HG02642 (cell line): ENCODE measurements at regions not wholly inside any gene's neighbourhood (a gene's known extent, or its start where the extent isn't known, plus 50 kb on each side); places are given as distances from the start of the nearest gene placed in this dataset.

Experiments used
- ATAC-seq: cut with Tn5 transposase; IDR thresholded peaks from one replicate; pipeline ENCODE4 v1.9.1; 2021; ENCODE audit warnings: mild to moderate bottlenecking; ENCODE audit not compliant: unreplicated experiment, poor library complexity

GRCh38 chr1:244106837-244107493, 55.9 kb downstream of the ZBTB18 start:
- ATAC-seq: no peak

- ATAC-seq: no peak
Observed at GRCh38 chr1:244111027-244111426, 59.9 kb downstream of the ZBTB18 start.

DNA sequence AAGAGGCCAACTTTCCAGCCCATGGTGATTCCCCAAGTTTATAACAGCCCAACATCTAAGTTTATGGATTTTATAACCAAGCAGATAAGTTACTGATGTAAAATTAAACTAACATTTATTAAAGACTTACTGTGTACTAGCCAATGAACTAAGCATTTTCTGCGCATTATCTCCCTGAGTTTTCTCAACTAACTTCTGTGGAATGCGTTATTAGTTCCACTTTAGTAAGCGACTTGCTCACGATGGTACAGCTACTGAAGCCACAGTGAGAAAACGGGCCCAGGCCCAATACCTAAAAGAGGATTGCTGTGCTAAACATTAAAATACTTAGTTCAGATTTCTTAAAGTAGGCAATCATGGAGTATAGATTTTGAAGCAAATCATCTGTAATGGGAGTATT, 61.0 kb downstream of the ZBTB18 start:
- no peak for ATAC-seq

DNA sequence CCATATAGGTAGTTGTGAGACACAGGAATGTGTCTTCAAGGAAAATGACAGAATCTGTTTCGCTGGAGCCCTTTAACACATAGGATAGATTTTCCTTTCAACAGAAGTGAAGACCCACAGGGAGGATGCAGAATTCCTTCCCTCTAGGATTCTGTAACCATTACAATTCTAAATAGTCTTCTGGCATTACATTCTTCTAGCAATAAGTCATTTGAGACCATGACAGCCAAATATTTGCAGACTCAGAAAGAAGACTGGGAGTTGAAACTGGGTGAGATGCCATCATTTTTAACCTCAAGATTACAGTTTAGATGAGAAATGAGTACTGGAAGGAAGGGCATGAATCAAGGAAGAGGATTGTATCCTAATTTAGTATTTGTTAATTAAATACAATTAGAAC, 61.6 kb downstream of the ZBTB18 start:
- no peak for ATAC-seq

DNA sequence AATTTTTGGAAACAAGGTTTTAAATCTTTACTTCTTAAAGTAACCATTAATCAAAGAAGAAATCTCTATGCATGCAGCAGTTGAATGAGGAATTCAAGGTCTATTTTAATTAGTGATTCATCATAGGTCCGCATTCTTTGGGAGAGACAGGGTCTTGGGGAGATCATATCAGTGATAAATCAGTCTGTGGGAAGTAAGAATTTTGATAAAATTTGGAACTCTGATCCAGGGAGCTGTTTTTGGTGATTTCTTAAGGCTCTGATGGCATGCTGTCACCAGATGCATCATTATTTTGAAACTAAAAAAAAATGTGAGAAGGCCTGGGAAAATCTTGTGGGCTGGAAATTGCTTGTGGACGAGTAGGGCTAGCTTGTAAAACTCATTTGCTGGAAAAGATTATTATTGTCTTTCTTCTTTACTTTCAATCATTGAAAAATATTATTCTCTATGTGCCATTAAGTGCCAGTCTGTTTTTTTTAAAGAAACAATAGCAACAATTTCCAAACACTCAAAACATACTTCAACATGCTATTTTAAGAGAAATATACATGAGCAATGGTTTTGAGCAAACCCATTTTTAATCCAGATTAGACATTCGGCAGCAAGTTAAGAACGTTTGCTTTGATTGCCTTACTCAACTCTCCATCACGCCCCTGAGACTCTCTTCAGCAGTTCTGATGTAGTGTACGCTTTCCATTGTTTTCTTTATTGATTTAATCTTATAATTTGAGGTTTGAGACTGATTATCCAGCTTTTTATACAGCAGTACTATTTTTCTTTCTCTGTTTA, 62.6 kb downstream of the ZBTB18 start:
- ATAC-seq: no peak

DNA sequence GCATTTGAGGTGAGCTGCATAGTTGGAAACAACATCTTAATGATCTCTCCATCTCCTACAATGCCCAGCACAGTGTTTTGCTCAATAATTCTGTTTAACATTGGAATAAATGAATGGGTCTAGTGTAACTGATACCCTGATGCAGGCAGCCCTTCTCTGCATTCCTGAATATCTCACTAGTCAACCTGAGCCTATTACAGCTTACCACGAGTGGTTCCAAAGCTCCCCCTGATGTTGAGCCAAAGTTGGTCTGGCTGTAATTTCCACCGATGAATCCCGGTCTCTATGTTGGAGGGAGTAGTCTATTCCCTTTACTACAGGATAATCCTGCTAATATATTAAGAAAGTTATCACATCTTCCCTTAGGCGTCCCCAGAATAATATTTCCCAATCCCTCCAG, 63.8 kb downstream of the ZBTB18 start:
- ATAC-seq: no peak

- ATAC-seq: no peak
Observed at GRCh38 chr1:244116946-244117345, 65.9 kb downstream of the ZBTB18 start.

GRCh38 chr1:244118109-244118761, 67.2 kb downstream of the ZBTB18 start:
- no peak for ATAC-seq

DNA sequence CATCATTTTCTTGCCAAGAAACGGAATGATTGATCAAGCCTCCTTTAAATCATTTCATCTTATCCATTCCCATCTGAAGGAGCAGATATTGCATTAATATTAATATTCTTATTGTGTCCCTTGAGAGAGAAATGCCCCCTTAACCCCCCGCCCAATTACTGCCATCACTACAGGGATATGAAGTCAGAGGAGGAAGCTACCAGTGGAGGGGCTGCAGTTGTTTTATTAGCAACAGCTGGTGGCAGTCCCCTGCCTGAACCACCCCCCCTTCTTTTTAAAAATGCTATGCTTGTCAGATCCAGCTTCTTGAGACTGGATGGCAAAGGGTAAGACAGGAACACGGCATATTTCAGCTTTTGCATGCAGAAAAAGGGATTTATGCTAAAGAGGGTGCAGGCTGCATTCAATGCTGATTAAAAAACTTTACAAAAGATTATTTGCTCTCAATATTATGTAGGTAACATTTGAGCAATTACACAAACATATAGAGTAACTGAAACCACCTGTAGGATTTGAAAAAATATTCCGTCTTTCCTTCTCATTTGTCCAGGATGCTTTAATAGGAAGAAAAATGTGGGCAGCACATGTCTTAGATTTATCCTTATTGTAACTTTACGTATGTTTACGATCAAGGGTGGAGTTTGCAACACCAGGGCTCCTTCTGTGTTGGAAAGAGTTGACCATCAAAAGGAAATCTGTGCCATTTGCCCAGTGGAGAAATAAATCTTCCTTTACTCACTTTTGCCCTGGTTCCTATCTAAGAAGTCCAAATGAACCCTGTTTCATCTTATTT, 77.7 kb downstream of the ZBTB18 start:
- no peak for ATAC-seq

DNA sequence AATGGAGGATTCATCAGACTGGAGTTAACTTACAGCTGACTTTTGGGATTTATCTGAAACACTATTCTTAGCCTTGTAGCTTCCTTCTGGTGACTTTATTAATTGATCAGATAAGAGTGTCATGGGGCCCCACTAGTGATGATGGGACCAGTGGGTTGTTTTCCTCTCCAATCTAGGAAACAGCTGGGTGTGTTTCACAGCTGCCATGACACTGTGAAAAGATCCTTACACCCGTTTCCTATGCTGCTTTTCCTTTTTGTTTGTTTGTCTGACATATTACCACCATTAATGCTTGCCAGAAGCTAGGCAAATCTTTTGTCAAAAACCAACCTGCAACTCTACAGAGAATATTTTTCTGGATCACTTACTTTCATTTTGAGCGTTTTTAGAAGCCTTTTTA, 86.2 kb downstream of the ZBTB18 start:
- ATAC-seq: no peak

- no peak for ATAC-seq
Observed at GRCh38 chr1:244137725-244138124, 86.6 kb downstream of the ZBTB18 start.

- no peak for ATAC-seq
Observed at GRCh38 chr1:244138399-244138798, 87.3 kb downstream of the ZBTB18 start.

DNA sequence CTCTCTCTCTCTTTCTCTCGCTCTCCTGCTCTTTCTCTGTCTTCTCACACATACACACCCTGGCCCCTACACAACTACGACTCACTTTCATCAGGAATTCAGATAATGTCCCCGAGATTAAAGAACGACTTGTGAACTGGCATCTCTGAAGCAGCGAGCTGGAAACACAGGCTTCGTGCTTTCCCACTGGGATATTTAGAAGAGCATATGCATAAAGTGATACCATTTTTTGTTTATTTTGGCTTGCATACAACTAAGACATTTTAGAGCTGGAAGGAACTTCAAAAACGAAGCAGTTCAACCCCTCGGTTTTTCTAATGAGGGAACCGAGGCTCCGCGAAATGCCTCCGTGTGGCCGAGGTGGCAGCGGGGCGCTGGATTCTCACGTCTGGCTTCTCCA, 88.6 kb downstream of the ZBTB18 start:
- ATAC-seq: no peak

GRCh38 chr1:244140420-244140819, 89.3 kb downstream of the ZBTB18 start:
- no peak for ATAC-seq

DNA sequence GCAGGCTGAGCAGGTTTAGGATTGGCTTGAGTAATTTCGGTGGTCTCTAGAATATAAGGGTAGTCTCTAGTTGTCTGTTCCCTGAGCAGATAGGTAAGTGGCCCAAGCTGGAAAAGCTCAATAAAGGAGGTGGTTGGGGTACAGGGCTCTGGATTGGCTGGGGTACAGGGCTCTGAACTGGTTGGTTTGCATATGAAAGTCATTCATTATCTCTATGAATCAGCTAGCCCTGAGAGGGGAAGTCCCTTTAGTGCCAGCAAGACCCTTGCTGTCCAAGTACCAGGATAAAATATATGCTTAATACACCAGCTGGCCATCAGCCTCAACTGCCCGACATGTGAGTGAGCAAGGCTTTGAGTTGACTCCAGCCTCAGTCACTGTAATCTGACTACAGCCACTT, 93.0 kb downstream of the ZBTB18 start:
- no peak for ATAC-seq

- no peak for ATAC-seq
Observed at GRCh38 chr1:244150071-244150470, 99.0 kb downstream of the ZBTB18 start.

- ATAC-seq: no peak
Observed at GRCh38 chr1:244150665-244151064, 99.6 kb downstream of the ZBTB18 start.

DNA sequence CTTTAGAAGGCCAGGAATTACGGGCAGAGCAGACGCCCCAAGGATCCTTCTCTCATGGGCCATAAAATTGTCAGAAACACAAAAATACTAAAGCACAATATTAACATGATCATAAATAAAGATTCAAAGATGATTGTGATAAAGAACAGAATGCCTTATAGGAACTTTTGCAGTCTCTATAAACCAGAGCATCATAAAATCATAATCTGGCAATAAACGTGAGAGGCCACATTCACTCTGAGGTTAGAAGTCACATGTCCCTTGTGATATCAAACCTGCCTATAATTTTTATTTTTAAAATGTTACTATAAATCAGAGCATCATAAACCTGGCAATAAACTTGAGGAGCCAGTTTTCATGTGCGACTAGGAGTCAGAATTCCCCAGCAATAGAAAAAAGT, 100.5 kb downstream of the ZBTB18 start:
- no peak for ATAC-seq

GRCh38 chr1:244154508-244154871, 103.4 kb downstream of the ZBTB18 start:
- no peak for ATAC-seq

- no peak for ATAC-seq
Observed at GRCh38 chr1:244154872-244155531, 103.9 kb downstream of the ZBTB18 start.
